ENCODE measurements at regions not wholly inside any gene's neighbourhood (a gene's known extent, or its start where the extent isn't known, plus 50 kb on each side); places are given as distances from the start of the nearest gene placed in this dataset.

GRCh38 chr10:36677431-36677768 lies 448.0 kb upstream of the ANKRD30A start:
- no peaks in the 10 kb centered on the region for H3K27me3 ChIP-seq
- no peak for DNase-seq
- ATAC-seq, result peak in 1 of 8 donors; percentile 64
- no peak overlapping the region for H3K27ac ChIP-seq
- H3K9me3 ChIP-seq, result no peaks in the 10 kb centered on the region
- intact Hi-C loops (cut with DNase I), result no loop called here
- no peak overlapping the region for H3K4me3 ChIP-seq
- H3K4me1 ChIP-seq, result peaks cover 0 to 10% (median 0%) of the 10 kb centered on the region in 9 donors
- H3K36me3 ChIP-seq, result no peaks in the 10 kb centered on the region
- 83 to 92% methylated on average over 2 of the region's 2 CpGs for WGBS, 2 donors
- TF ChIP-seq CTCF (IDR thresholded peaks at IDR 0.05), result no peak

- WGBS, 2 donors, result 68 to 70% methylated on average over 6 of the region's 6 CpGs
Measured at GRCh38 chr10:36676756-36677430, 448.5 kb upstream of the ANKRD30A start.

GRCh38 chr10:36676321-36676720 lies 449.1 kb upstream of the ANKRD30A start:
- H3K4me1 ChIP-seq, result peaks cover 0 to 10% (median 0%) of the 10 kb centered on the region in 9 donors
- no peak for TF ChIP-seq CTCF (IDR thresholded peaks at IDR 0.05)
- no peak for ATAC-seq
- H3K27me3 ChIP-seq, result no peaks in the 10 kb centered on the region
- no peak overlapping the region for H3K27ac ChIP-seq
- intact Hi-C loops (cut with DNase I), result no loop called here
- no peaks in the 10 kb centered on the region for H3K9me3 ChIP-seq
- 41 to 48% methylated on average over 1 of the region's 1 CpG for WGBS, 2 donors
- H3K4me3 ChIP-seq, result no peak overlapping the region
- no peak for DNase-seq
- no peaks in the 10 kb centered on the region for H3K36me3 ChIP-seq

More at GRCh38 chr10:36676756-36677430, 448.5 kb upstream of the ANKRD30A start:
- no peak overlapping the region for H3K4me3 ChIP-seq
- H3K9me3 ChIP-seq, result no peaks in the 10 kb centered on the region
- H3K27ac ChIP-seq, result no peak overlapping the region
- H3K4me1 ChIP-seq, result peaks cover 0 to 10% (median 0%) of the 10 kb centered on the region in 9 donors
- intact Hi-C loops (cut with DNase I), result no loop called here
- ATAC-seq (peak in 1 of 8 donors; percentile 51), DNase-seq (no peak)
- H3K36me3 ChIP-seq, result no peaks in the 10 kb centered on the region
- no peaks in the 10 kb centered on the region for H3K27me3 ChIP-seq
- no peak for TF ChIP-seq CTCF (IDR thresholded peaks at IDR 0.05)

- no peak for ATAC-seq
- no peak for DNase-seq
- H3K4me3 ChIP-seq, result no peak overlapping the region
- H3K9me3 ChIP-seq, result no peaks in the 10 kb centered on the region
- peaks cover 0 to 10% (median 0%) of the 10 kb centered on the region in 9 donors for H3K4me1 ChIP-seq
- H3K27ac ChIP-seq, result no peak overlapping the region
- no peaks in the 10 kb centered on the region for H3K36me3 ChIP-seq
- H3K27me3 ChIP-seq, result no peaks in the 10 kb centered on the region
- intact Hi-C loops (cut with DNase I), result no loop called here
- TF ChIP-seq CTCF (IDR thresholded peaks at IDR 0.05), result no peak
- 61 to 70% methylated on average over 4 of the region's 4 CpGs for WGBS, 2 donors
Measured at GRCh38 chr10:36675458-36675880, 449.9 kb upstream of the ANKRD30A start.

Data from heart right ventricle (tissue), 16 donors.